ENCODE measurements at regions not wholly inside any gene's neighbourhood (a gene's known extent, or its start where the extent isn't known, plus 50 kb on each side); places are given as distances from the start of the nearest gene placed in this dataset.

DNA sequence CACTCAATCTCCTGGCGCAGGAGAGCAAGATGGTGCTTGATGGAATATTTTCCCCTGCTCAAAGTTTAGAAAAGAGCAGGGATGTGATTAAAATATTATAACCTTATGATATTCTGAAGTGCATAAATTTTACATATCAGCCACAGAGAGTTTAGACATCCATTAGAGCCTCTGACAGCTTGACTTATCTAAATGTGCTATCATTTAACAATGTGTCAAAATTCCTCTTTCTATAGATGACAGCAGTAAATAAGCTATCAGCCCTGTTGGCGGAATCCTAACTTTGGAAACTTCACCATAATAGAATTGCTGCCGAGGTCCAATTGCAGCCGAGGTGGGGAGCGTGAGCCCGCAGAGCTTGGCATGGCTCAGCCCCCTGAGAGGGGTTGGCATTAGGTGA lies 117.7 kb upstream of the MYL2 start:
- TF ChIP-seq GABPA (IDR thresholded peaks at IDR 0.05 in 1 of 2, conservative IDR thresholded peaks at IDR 0.05 in 1 of 2): no peak
- TF ChIP-seq SP1 (IDR thresholded peaks at IDR 0.05): no peak
- TF ChIP-seq, protein P1, sequence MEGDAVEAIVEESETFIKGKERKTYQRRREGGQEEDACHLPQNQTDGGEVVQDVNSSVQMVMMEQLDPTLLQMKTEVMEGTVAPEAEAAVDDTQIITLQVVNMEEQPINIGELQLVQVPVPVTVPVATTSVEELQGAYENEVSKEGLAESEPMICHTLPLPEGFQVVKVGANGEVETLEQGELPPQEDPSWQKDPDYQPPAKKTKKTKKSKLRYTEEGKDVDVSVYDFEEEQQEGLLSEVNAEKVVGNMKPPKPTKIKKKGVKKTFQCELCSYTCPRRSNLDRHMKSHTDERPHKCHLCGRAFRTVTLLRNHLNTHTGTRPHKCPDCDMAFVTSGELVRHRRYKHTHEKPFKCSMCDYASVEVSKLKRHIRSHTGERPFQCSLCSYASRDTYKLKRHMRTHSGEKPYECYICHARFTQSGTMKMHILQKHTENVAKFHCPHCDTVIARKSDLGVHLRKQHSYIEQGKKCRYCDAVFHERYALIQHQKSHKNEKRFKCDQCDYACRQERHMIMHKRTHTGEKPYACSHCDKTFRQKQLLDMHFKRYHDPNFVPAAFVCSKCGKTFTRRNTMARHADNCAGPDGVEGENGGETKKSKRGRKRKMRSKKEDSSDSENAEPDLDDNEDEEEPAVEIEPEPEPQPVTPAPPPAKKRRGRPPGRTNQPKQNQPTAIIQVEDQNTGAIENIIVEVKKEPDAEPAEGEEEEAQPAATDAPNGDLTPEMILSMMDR (IDR thresholded peaks at IDR 0.05; ENCODE audit: low read depth, low read length, missing input control): no peak
- no peak for TF ChIP-seq JUND (IDR thresholded peaks at IDR 0.05)
- TF ChIP-seq MAX (IDR thresholded peaks at IDR 0.05): no peak
- no peak for TF ChIP-seq TAF1 (conservative IDR thresholded peaks at IDR 0.05)
- TF ChIP-seq ZBTB33 (IDR thresholded peaks at IDR 0.05): no peak
- TF ChIP-seq FOXA1 (IDR thresholded peaks at IDR 0.05): no peak
- TF ChIP-seq FOXA2 (IDR thresholded peaks at IDR 0.05): no peak
- no peak for TF ChIP-seq YY1 (IDR thresholded peaks at IDR 0.05)
- TF ChIP-seq NR2F2 (IDR thresholded peaks at IDR 0.05): no peak
- no peak for TF ChIP-seq RXRA (IDR thresholded peaks at IDR 0.05)
- TF ChIP-seq RAD21 (IDR thresholded peaks at IDR 0.05): no peak
- no peak for TF ChIP-seq HNF4A (conservative IDR thresholded peaks at IDR 0.05)
- no peak for TF ChIP-seq EGR1 (IDR thresholded peaks at IDR 0.05; ENCODE audit: low read depth in 2 of 2)
- TF ChIP-seq, protein P2, sequence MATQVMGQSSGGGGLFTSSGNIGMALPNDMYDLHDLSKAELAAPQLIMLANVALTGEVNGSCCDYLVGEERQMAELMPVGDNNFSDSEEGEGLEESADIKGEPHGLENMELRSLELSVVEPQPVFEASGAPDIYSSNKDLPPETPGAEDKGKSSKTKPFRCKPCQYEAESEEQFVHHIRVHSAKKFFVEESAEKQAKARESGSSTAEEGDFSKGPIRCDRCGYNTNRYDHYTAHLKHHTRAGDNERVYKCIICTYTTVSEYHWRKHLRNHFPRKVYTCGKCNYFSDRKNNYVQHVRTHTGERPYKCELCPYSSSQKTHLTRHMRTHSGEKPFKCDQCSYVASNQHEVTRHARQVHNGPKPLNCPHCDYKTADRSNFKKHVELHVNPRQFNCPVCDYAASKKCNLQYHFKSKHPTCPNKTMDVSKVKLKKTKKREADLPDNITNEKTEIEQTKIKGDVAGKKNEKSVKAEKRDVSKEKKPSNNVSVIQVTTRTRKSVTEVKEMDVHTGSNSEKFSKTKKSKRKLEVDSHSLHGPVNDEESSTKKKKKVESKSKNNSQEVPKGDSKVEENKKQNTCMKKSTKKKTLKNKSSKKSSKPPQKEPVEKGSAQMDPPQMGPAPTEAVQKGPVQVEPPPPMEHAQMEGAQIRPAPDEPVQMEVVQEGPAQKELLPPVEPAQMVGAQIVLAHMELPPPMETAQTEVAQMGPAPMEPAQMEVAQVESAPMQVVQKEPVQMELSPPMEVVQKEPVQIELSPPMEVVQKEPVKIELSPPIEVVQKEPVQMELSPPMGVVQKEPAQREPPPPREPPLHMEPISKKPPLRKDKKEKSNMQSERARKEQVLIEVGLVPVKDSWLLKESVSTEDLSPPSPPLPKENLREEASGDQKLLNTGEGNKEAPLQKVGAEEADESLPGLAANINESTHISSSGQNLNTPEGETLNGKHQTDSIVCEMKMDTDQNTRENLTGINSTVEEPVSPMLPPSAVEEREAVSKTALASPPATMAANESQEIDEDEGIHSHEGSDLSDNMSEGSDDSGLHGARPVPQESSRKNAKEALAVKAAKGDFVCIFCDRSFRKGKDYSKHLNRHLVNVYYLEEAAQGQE (IDR thresholded peaks at IDR 0.05): no peak
- no peak for TF ChIP-seq HNF4G (IDR thresholded peaks at IDR 0.05)
- TF ChIP-seq, protein P3, sequence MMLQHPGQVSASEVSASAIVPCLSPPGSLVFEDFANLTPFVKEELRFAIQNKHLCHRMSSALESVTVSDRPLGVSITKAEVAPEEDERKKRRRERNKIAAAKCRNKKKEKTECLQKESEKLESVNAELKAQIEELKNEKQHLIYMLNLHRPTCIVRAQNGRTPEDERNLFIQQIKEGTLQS (IDR thresholded peaks at IDR 0.05): no peak
- H3K27me3 ChIP-seq (ENCODE audit: control insufficient read depth in 4 of 4, insufficient read depth in 4 of 4, low read length in 3 of 4): no peaks in the 10 kb centered on the region
- no peak for DNase-seq (ENCODE audit: low spot score)
- H3K9me3 ChIP-seq (ENCODE audit: control insufficient read depth in 4 of 4, low read length in 3 of 4): no peaks in the 10 kb centered on the region
- H3K36me3 ChIP-seq (ENCODE audit: control insufficient read depth in 4 of 4, insufficient read depth in 3 of 4, low read depth in 1 of 4, low read length in 3 of 4): no peaks in the 10 kb centered on the region
- H3K9ac ChIP-seq (ENCODE audit: low read depth in 1 of 2, low read length in 2 of 2): no peak overlapping the region
- peaks cover 14 to 25% (median 17%) of the 10 kb centered on the region in 4 donors for H3K4me1 ChIP-seq (ENCODE audit: control insufficient read depth in 4 of 4, insufficient read depth in 4 of 4, low read length in 3 of 4)
- no peak overlapping the region for H3K27ac ChIP-seq (ENCODE audit: low read depth in 1 of 2, low read length in 2 of 2)
- H3K4me3 ChIP-seq (ENCODE audit: low read depth in 1 of 3, low read length in 3 of 3): no peak overlapping the region
- WGBS: 93% methylated on average over 6 of the region's 6 CpGs
